H1 (cell line): ENCODE measurements at regions not wholly inside any gene's neighbourhood (a gene's known extent, or its start where the extent isn't known, plus 50 kb on each side); places are given as distances from the start of the nearest gene placed in this dataset.

Source experiments
- CTCF ChIA-PET: fragments of 300-600 bp; sonication (Branson Sonifier 250); formaldehyde crosslinking; loops from one replicate; lab custom pipeline; 2021; ENCODE audit not compliant: partially characterized antibody; lab: Charles Lee
- POLR2A ChIA-PET: fragments of 300-600 bp; sonication (Branson Sonifier 250); formaldehyde crosslinking; loops from one replicate; lab custom pipeline; 2021; ENCODE audit warnings: inconsistent platforms; ENCODE audit not compliant: partially characterized antibody; lab: Charles Lee
- DNase-seq, 2 experiments: peaks; one replicate each; pipeline versions ENCODE4 v3.0.0 to v3.0.0-alpha.2; 2010 to 2022; ENCODE audit warnings: low spot score in 2 of 2, low read depth in 1 of 2, mixed read lengths in 1 of 2
- FAIRE-seq: peaks from 2 replicates; lab custom pipeline; 2011; peaks lifted over from hg19 to GRCh38; lab: Jason Lieb, UNC
- H2AFZ ChIP-seq: 2 replicates; pipeline ENCODE4 v1.8.1; 2012; ENCODE audit warnings: low read length, inconsistent platforms
- H2AK5ac ChIP-seq: 2 replicates; pipeline ENCODE4 v1.6.1; 2013; ENCODE audit warnings: low read depth, low read length
- H2BK120ac ChIP-seq: replicated peaks from 2 replicates; pipeline ENCODE3; 2013; ENCODE audit warnings: low read depth, low read length, inconsistent platforms
- H2BK12ac ChIP-seq: 2 replicates; pipeline ENCODE4 v1.6.1; 2013; ENCODE audit warnings: low read depth, low read length
- H2BK15ac ChIP-seq: 2 replicates; pipeline ENCODE4 v1.6.1; 2013; ENCODE audit warnings: low read length
- H2BK20ac ChIP-seq: 2 replicates; pipeline ENCODE4 v1.6.1; 2013; ENCODE audit warnings: low read length
- H2BK5ac ChIP-seq: 2 replicates; pipeline ENCODE4 v1.6.1; 2013; ENCODE audit warnings: low read depth, low read length
- H3K14ac ChIP-seq: 2 replicates; pipeline ENCODE4 v1.6.1; 2013; ENCODE audit warnings: inconsistent platforms; ENCODE audit not compliant: insufficient read length
- H3K18ac ChIP-seq: 2 replicates; pipeline ENCODE4 v1.6.1; 2013; ENCODE audit warnings: low read length; ENCODE audit errors: extremely low read depth
- H3K23ac ChIP-seq: 2 replicates; pipeline ENCODE4 v1.6.1; 2013; ENCODE audit warnings: inconsistent platforms; ENCODE audit not compliant: insufficient read length
- H3K23me2 ChIP-seq: 2 replicates; pipeline ENCODE4 v1.6.1; 2013; ENCODE audit warnings: low read depth, low read length
- H3K27ac ChIP-seq: 2 replicates; pipeline ENCODE4 v1.6.1; 2011; ENCODE audit warnings: low read depth, low read length, inconsistent platforms
- H3K27me3 ChIP-seq, 4 experiments: replicated peaks in 1 of 4; 1 replicate in 1 of 4; 2 replicates in 3 of 4; pipeline versions ENCODE4 v1.6.1 to v1.8.1; 2011 to 2013; ENCODE audit warnings: low read length in 3 of 4, mild to moderate bottlenecking in 3 of 4, inconsistent platforms in 2 of 4, mixed read lengths in 2 of 4, moderate library complexity in 1 of 4; ENCODE audit not compliant: control insufficient read depth in 3 of 4, insufficient read depth in 3 of 4; ENCODE audit errors: extremely low read depth in 1 of 4
- H3K36me3 ChIP-seq, 4 experiments: 2 replicates each; pipeline versions ENCODE4 v1.6.1 to v1.8.1; 2011 to 2013; ENCODE audit warnings: mild to moderate bottlenecking in 4 of 4, low read length in 3 of 4, moderate library complexity in 2 of 4, control low read depth in 1 of 4, inconsistent platforms in 1 of 4; ENCODE audit not compliant: insufficient read depth in 4 of 4, control insufficient read depth in 2 of 4
- H3K4ac ChIP-seq: replicated peaks from 2 replicates; pipeline ENCODE3; 2013; ENCODE audit warnings: low read length, low read depth, mixed read lengths, inconsistent platforms; ENCODE audit not compliant: insufficient read length
- H3K4me1 ChIP-seq, 4 experiments: replicated peaks in 1 of 4; 1 replicate in 1 of 4; 2 replicates in 3 of 4; pipeline versions ENCODE4 v1.6.1 to v1.8.1; 2011 to 2013; ENCODE audit warnings: low read length in 3 of 4, inconsistent platforms in 2 of 4, mixed read lengths in 1 of 4; ENCODE audit not compliant: insufficient read depth in 4 of 4, control insufficient read depth in 3 of 4
- H3K4me2 ChIP-seq, 2 experiments: 2 replicates each; pipeline versions ENCODE4 v1.6.1 to v1.8.1; 2011 to 2013; ENCODE audit warnings: low read depth in 2 of 2, low read length in 2 of 2, control low read depth in 1 of 2, inconsistent platforms in 1 of 2, mild to moderate bottlenecking in 1 of 2; ENCODE audit not compliant: insufficient read depth in 1 of 2
- H3K4me3 ChIP-seq, 4 experiments: fragments of 200-600, 300-600 bp in 1 of 4; sonication (generic), shearing (Covaris generic), sonication (Bioruptor Twin) in 1 of 4; 2 replicates each; pipeline versions ENCODE4 v1.5.1 to v1.8.1; 2011 to 2016; ENCODE audit warnings: low read length in 4 of 4, low read depth in 3 of 4, control low read depth in 2 of 4, inconsistent platforms in 2 of 4, mild to moderate bottlenecking in 2 of 4, mixed read lengths in 1 of 4, moderate library complexity in 1 of 4; ENCODE audit not compliant: insufficient read depth in 2 of 4; ENCODE audit errors: extremely low read depth in 1 of 4
- H3K56ac ChIP-seq: replicated peaks from 2 replicates; pipeline ENCODE3; 2013; ENCODE audit warnings: low read depth, mild to moderate bottlenecking, mixed read lengths, low read length, inconsistent platforms; ENCODE audit not compliant: insufficient read length
- H3K79me1 ChIP-seq: 2 replicates; pipeline ENCODE4 v1.6.1; 2013; ENCODE audit warnings: low read depth, low read length, control low read depth
- H3K79me2 ChIP-seq, 2 experiments: 2 replicates each; pipeline versions ENCODE4 v1.6.1 to v1.8.1; 2012 to 2013; ENCODE audit warnings: low read length in 2 of 2, mild to moderate bottlenecking in 2 of 2, inconsistent platforms in 1 of 2; ENCODE audit not compliant: insufficient read depth in 2 of 2, control insufficient read depth in 1 of 2
- H3K9ac ChIP-seq, 4 experiments: replicated peaks in 1 of 4; 1 replicate in 1 of 4; 2 replicates in 3 of 4; pipeline versions ENCODE4 v1.6.1 to v1.8.1; 2011 to 2013; ENCODE audit warnings: low read depth in 3 of 4, low read length in 3 of 4, control low read depth in 2 of 4, mild to moderate bottlenecking in 2 of 4, moderate library complexity in 2 of 4, inconsistent platforms in 1 of 4; ENCODE audit errors: extremely low read depth in 1 of 4
- H3K9me3 ChIP-seq, 2 experiments: 2 replicates each; pipeline versions ENCODE4 v1.6.1 to v1.8.1; 2012 to 2013; ENCODE audit warnings: mild to moderate bottlenecking in 2 of 2, moderate library complexity in 2 of 2, control low read depth in 1 of 2, inconsistent platforms in 1 of 2, low read depth in 1 of 2, low read length in 1 of 2, mixed read lengths in 1 of 2; ENCODE audit not compliant: insufficient read depth in 2 of 2
- H4K20me1 ChIP-seq, 2 experiments: replicated peaks in 1 of 2; 2 replicates each; pipeline versions ENCODE3 to v1.8.1; 2011 to 2013; ENCODE audit warnings: inconsistent platforms in 2 of 2, low read length in 2 of 2, mild to moderate bottlenecking in 1 of 2; ENCODE audit not compliant: insufficient read depth in 2 of 2, control insufficient read depth in 1 of 2
- H4K5ac ChIP-seq: 2 replicates; pipeline ENCODE4 v1.6.1; 2013; ENCODE audit warnings: low read length, low read depth, mixed read lengths, inconsistent platforms; ENCODE audit not compliant: insufficient read length
- H4K8ac ChIP-seq: 2 replicates; pipeline ENCODE4 v1.8.0; 2013; ENCODE audit warnings: mild to moderate bottlenecking, moderate library complexity, low read length, inconsistent platforms; ENCODE audit not compliant: insufficient read depth; ENCODE audit errors: extremely low read depth
- H4K91ac ChIP-seq: replicated peaks from 2 replicates; pipeline ENCODE3; 2013; ENCODE audit warnings: low read length, mixed read lengths, inconsistent platforms; ENCODE audit not compliant: insufficient read length
- KDM4A ChIP-seq: IDR thresholded peaks from one replicate; pipeline ENCODE4 v1.7.1; 2012; ENCODE audit warnings: low read depth, mild to moderate bottlenecking, moderate library complexity, low read length, inconsistent platforms; ENCODE audit not compliant: severe bottlenecking
- MAFK ChIP-seq: IDR thresholded peaks from 2 replicates; pipeline ENCODE4 v1.6.1; 2012; ENCODE audit warnings: low read depth, mild to moderate bottlenecking, improper control_type of control experiment, low read length
- WGBS, 2 experiments: shearing (Covaris generic) in 1 of 2; methylation state at CpG; one replicate each; pipeline versions ENCODE4 v1.1.6 to v1.1.7; 2013 to 2015; ENCODE audit warnings: low lambda C conversion rate in 2 of 2, mixed read lengths in 2 of 2, inconsistent platforms in 1 of 2, low coverage in 1 of 2, missing lambda C conversion rate in 1 of 2; ENCODE audit not compliant: insufficient replicate concordance in 2 of 2, insufficient coverage in 1 of 2, insufficient read length in 1 of 2; ENCODE audit errors: extremely low coverage in 1 of 2, missing lambda C conversion rate in 1 of 2; 5-methylcytosine and 5-hydroxymethylcytosine counted together
- TF ChIP-seq, protein P1 (sequence below): IDR thresholded peaks from 2 replicates; pipeline ENCODE4 v1.6.1; 2012; ENCODE audit warnings: inconsistent platforms

DNA sequence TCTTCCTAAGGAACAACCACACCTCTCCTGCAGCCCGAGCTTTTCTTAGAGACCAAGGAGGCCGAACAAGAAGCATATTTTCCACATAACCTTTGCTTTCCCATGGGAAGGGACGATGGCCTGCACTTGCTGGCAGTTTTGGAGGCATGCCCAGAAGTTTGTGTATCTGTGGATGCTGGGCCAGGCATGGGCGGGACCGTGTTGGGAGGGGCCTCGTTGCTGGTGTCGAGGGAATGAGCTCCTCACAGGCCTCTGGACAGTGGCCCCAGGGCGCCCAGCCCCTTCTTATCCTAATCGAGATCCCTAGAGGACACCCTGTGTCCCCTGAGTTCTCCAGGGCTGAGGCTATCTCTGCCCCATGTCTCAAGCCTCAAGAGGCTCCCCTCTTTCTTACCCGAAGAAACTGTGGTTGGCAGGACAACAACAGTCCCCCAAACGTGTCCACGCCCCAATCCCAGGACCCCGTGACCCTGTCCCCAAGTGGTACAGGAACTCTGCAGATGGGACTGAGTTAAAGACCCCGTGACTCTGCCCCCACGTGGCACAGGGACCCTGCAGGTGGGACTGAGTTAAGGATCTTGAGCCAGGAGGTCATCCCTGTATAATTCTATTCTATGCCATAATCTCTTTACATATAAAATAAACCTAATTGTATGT is 99.5 kb upstream of the BHLHE23 start:
- TF ChIP-seq KDM4A (no peak), MAFK (no peak)
- TF ChIP-seq, protein P1, sequence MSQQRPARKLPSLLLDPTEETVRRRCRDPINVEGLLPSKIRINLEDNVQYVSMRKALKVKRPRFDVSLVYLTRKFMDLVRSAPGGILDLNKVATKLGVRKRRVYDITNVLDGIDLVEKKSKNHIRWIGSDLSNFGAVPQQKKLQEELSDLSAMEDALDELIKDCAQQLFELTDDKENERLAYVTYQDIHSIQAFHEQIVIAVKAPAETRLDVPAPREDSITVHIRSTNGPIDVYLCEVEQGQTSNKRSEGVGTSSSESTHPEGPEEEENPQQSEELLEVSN = no peak
- H2AFZ ChIP-seq = no peak overlapping the region
- no peak overlapping the region for H3K9ac ChIP-seq
- DNase-seq (no peak), FAIRE-seq (no peak)
- no peak overlapping the region for H3K4me3 ChIP-seq
- H3K56ac ChIP-seq = no peak overlapping the region
- H4K5ac ChIP-seq = no peak overlapping the region
- H2BK12ac ChIP-seq = no peak overlapping the region
- no peaks in the 10 kb centered on the region for H3K79me2 ChIP-seq
- H3K36me3 ChIP-seq = peaks cover 0 to 5% (median 0%) of the 10 kb centered on the region in 4 experiments; a peak in 1 of 8 replicates
- no peaks in the 10 kb centered on the region for H3K79me1 ChIP-seq
- H4K20me1 ChIP-seq = peaks cover 2% of the 10 kb centered on the region in 2 experiments
- ChIA-PET CTCF (no interaction called here), POLR2A (no interaction called here)
- no peak overlapping the region for H2BK15ac ChIP-seq
- no peak overlapping the region for H3K4ac ChIP-seq
- H3K9me3 ChIP-seq = peaks cover 0 to 10% of the 10 kb centered on the region in 2 experiments; a peak in 2 of 4 replicates
- H2BK120ac ChIP-seq = no peak overlapping the region
- no peak overlapping the region for H3K4me2 ChIP-seq
- H3K23ac ChIP-seq = no peak overlapping the region
- H3K27me3 ChIP-seq = peaks cover 19 to 24% (median 23%) of the 10 kb centered on the region in 4 experiments
- no peak overlapping the region for H2AK5ac ChIP-seq
- no peak overlapping the region for H4K8ac ChIP-seq
- H3K18ac ChIP-seq = no peak overlapping the region
- no peak overlapping the region for H2BK5ac ChIP-seq
- WGBS, 2 experiments = 89% methylated on average over 15 of the region's 15 CpGs; no CpG with 5 or more reads in 1 of the 2 experiments
- no peak overlapping the region for H2BK20ac ChIP-seq
- H3K4me1 ChIP-seq = peaks cover 0 to 4% (median under 1%) of the 10 kb centered on the region in 4 experiments; a peak in 4 of 7 replicates
- H3K23me2 ChIP-seq = peaks cover 7% of the 10 kb centered on the region
- no peak overlapping the region for H3K27ac ChIP-seq
- no peak overlapping the region for H4K91ac ChIP-seq
- no peak overlapping the region for H3K14ac ChIP-seq
